ENCODE measurements at regions not wholly inside any gene's neighbourhood (a gene's known extent, or its start where the extent isn't known, plus 50 kb on each side); places are given as distances from the start of the nearest gene placed in this dataset.

DNA sequence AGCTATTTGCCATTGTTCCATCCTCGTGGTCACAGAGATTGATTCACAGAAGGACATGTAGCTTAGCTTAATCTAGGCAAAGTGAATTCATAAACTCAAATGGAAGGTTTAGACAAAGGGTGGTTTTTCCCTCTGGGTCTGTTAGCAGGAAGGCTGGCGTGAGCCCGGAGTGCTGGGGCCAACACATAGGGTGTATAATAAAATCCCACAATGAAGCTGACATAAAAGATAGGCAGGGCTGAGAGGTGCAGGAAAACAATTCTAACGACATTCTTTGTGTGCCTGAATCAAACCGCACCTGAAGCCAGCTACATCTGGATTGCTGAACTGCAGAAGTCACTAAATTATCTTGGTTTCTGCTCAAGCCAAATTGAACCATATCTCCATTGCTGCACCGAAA, 173.9 kb downstream of the MAF start:
- WGBS, result 97% methylated on average over 6 of the region's 6 CpGs
- no peaks in the 10 kb centered on the region for H3K27me3 ChIP-seq (ENCODE audit: control insufficient read depth in 2 of 2, insufficient read depth in 1 of 2, low read length in 1 of 2)
- no peaks in the 10 kb centered on the region for H3K9me3 ChIP-seq (ENCODE audit: control insufficient read depth in 2 of 2, insufficient read depth in 1 of 2, low read length in 1 of 2)
- no peak overlapping the region for H3K27ac ChIP-seq (ENCODE audit: low read depth in 1 of 2, low read length in 1 of 2)
- H3K4me3 ChIP-seq (ENCODE audit: low read length in 2 of 2), result no peak overlapping the region
- DNase-seq (ENCODE audit: low read depth in 6 of 9, low spot score in 9 of 9), result no peak
- no peaks in the 10 kb centered on the region for H3K4me1 ChIP-seq (ENCODE audit: control insufficient read depth in 2 of 2, insufficient read depth in 2 of 2, low read length in 2 of 2)
- no peaks in the 10 kb centered on the region for H3K36me3 ChIP-seq (ENCODE audit: control insufficient read depth in 2 of 2, insufficient read depth in 2 of 2, low read length in 1 of 2)

DNA sequence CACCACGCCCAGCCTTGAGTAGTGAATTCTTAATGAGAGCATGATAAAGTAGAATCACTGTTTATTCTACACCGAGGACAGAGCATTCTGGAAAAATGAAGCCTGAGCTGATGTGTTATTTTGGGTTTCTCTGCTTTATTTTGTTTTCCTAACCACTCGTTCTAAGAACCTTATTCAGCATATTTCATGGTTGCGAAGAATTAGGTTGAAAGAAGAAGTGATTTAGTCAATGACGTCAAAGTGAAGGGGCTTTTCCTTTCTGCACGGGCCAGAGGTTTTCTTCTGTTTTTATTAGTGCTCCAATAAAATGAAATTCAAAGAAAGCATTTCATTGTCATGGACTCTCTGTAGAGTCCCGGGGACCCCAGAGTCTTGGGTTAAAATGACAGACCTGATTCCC, 178.5 kb downstream of the MAF start:
- Histone ChIP-seq H3K36me3 (ENCODE audit: control insufficient read depth in 2 of 2, insufficient read depth in 2 of 2, low read length in 1 of 2) (no peaks in the 10 kb centered on the region), H3K27me3 (ENCODE audit: control insufficient read depth in 2 of 2, insufficient read depth in 1 of 2, low read length in 1 of 2) (peaks cover 0 to 6% of the 10 kb centered on the region in 2 donors), H3K9me3 (ENCODE audit: control insufficient read depth in 2 of 2, insufficient read depth in 1 of 2, low read length in 1 of 2) (no peaks in the 10 kb centered on the region), H3K4me3 (ENCODE audit: low read length in 2 of 2) (no peak overlapping the region), H3K27ac (ENCODE audit: low read depth in 1 of 2, low read length in 1 of 2) (no peak overlapping the region), H3K4me1 (ENCODE audit: control insufficient read depth in 2 of 2, insufficient read depth in 2 of 2, low read length in 2 of 2) (peaks cover 0 to 6% of the 10 kb centered on the region in 2 donors)
- DNase-seq (ENCODE audit: low read depth in 6 of 9, low spot score in 9 of 9), result no peak
- WGBS, result 95% methylated on average over 7 of the region's 7 CpGs

DNA sequence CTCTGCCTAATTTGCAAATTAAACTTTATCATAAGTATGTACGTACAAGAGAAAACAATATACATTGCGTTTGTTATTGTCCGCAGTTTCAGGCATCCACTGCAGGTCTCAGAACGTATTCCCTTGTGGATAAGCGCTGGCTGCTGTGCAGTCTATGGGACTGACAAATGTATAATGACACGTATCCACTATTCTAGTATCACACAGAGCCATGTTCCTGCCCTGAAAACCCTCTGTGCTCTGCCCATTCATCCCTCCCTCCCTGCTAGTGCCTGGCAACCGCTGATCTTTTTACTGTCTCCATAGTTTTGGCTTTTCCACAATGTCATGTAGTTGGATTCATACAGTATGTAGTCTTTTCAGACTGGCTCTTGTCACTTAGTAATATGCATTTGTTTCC, 179.4 kb downstream of the MAF start:
- DNase-seq (ENCODE audit: low read depth in 6 of 9, low spot score in 9 of 9), result no peak
- Histone ChIP-seq H3K36me3 (ENCODE audit: control insufficient read depth in 2 of 2, insufficient read depth in 2 of 2, low read length in 1 of 2) (no peaks in the 10 kb centered on the region), H3K4me1 (ENCODE audit: control insufficient read depth in 2 of 2, insufficient read depth in 2 of 2, low read length in 2 of 2) (peaks cover 3 to 12% of the 10 kb centered on the region in 2 donors), H3K4me3 (ENCODE audit: low read length in 2 of 2) (no peak overlapping the region), H3K9me3 (ENCODE audit: control insufficient read depth in 2 of 2, insufficient read depth in 1 of 2, low read length in 1 of 2) (no peaks in the 10 kb centered on the region), H3K27me3 (ENCODE audit: control insufficient read depth in 2 of 2, insufficient read depth in 1 of 2, low read length in 1 of 2) (peaks cover 0 to 6% of the 10 kb centered on the region in 2 donors), H3K27ac (ENCODE audit: low read depth in 1 of 2, low read length in 1 of 2) (no peak overlapping the region)
- WGBS, result 91% methylated on average over 7 of the region's 7 CpGs

DNA sequence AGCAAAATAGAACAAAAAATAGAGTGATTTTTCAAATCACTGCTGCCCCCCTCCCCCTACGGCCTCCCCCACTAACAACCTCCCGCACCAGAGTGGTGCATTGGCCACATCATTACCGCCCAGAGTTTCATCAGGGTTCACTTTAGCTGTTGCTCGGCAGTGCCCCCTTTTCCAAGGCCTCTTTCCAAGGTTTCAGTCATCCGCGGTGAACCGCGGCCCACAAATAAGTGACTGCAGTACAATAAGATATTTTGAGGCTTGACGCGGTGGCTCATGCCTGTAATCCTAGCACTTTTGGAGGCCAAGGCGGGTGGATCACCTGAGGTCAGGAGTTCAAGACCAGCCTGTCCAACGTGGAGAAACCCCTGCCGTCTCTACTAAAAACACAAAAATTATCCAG, 180.0 kb downstream of the MAF start:
- no peaks in the 10 kb centered on the region for H3K36me3 ChIP-seq (ENCODE audit: control insufficient read depth in 2 of 2, insufficient read depth in 2 of 2, low read length in 1 of 2)
- peaks cover 8 to 18% of the 10 kb centered on the region in 2 donors for H3K4me1 ChIP-seq (ENCODE audit: control insufficient read depth in 2 of 2, insufficient read depth in 2 of 2, low read length in 2 of 2)
- no peak overlapping the region for H3K27ac ChIP-seq (ENCODE audit: low read depth in 1 of 2, low read length in 1 of 2)
- 96% methylated on average over 13 of the region's 13 CpGs for WGBS
- H3K27me3 ChIP-seq (ENCODE audit: control insufficient read depth in 2 of 2, insufficient read depth in 1 of 2, low read length in 1 of 2), result peaks cover 0 to 6% of the 10 kb centered on the region in 2 donors
- no peaks in the 10 kb centered on the region for H3K9me3 ChIP-seq (ENCODE audit: control insufficient read depth in 2 of 2, insufficient read depth in 1 of 2, low read length in 1 of 2)
- H3K4me3 ChIP-seq (ENCODE audit: low read length in 2 of 2), result no peak overlapping the region
- no peak for DNase-seq (ENCODE audit: low read depth in 6 of 9, low spot score in 9 of 9)

DNA sequence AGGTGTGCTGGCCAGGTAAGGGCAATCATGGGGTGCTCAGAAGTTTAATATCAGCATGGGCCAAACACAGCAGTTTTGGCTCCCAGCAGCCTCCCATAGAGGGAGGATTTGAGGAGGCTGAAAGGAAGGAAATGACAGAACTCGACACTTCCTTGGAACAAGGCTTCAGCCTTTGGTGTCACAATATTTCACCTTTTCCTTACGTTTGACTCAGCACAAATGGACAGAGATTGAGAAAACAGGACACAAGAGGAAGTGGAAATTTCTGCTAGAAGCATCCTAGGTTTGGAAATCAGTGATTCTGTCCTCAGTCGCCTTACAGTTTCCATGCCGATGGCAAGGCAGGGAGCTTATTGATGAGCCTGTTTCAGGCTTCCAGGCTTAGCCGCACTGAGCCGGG, 181.4 kb downstream of the MAF start:
- no peak for DNase-seq (ENCODE audit: low read depth in 6 of 9, low spot score in 9 of 9)
- Histone ChIP-seq H3K4me3 (ENCODE audit: low read length in 2 of 2) (no peak overlapping the region), H3K27ac (ENCODE audit: low read depth in 1 of 2, low read length in 1 of 2) (no peak overlapping the region), H3K36me3 (ENCODE audit: control insufficient read depth in 2 of 2, insufficient read depth in 2 of 2, low read length in 1 of 2) (no peaks in the 10 kb centered on the region), H3K9me3 (ENCODE audit: control insufficient read depth in 2 of 2, insufficient read depth in 1 of 2, low read length in 1 of 2) (no peaks in the 10 kb centered on the region), H3K27me3 (ENCODE audit: control insufficient read depth in 2 of 2, insufficient read depth in 1 of 2, low read length in 1 of 2) (peaks cover 0 to 6% of the 10 kb centered on the region in 2 donors), H3K4me1 (ENCODE audit: control insufficient read depth in 2 of 2, insufficient read depth in 2 of 2, low read length in 2 of 2) (peaks cover 8 to 18% of the 10 kb centered on the region in 2 donors)
- 91% methylated on average over 6 of the region's 6 CpGs for WGBS

DNA sequence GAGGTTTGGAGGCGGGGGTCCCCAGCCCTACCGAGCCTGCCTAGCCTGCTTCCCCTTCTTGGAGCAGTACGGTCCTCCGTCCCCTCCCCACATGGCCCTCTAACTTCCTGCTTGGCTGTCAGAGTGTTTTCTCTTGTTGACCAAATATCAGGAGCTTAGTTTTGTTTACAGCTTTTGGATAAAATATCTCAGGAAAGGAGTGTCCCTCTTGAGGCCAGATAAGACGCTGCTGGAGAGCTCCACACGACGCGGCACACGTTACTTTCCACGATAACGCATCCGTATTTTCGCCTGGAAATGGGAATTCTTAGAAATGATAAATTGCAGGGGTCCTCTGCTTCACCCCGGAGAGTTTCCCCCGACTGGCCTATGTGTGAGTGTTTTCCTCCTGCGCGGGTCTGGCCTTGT, 182.9 kb downstream of the MAF start:
- Histone ChIP-seq H3K27me3 (ENCODE audit: control insufficient read depth in 2 of 2, insufficient read depth in 1 of 2, low read length in 1 of 2) (peaks cover 0 to 6% of the 10 kb centered on the region in 2 donors), H3K27ac (ENCODE audit: low read depth in 1 of 2, low read length in 1 of 2) (no peak overlapping the region), H3K4me3 (ENCODE audit: low read length in 2 of 2) (no peak overlapping the region), H3K4me1 (ENCODE audit: control insufficient read depth in 2 of 2, insufficient read depth in 2 of 2, low read length in 2 of 2) (peaks cover 8 to 18% of the 10 kb centered on the region in 2 donors), H3K36me3 (ENCODE audit: control insufficient read depth in 2 of 2, insufficient read depth in 2 of 2, low read length in 1 of 2) (no peaks in the 10 kb centered on the region), H3K9me3 (ENCODE audit: control insufficient read depth in 2 of 2, insufficient read depth in 1 of 2, low read length in 1 of 2) (no peaks in the 10 kb centered on the region)
- no peak for DNase-seq (ENCODE audit: low read depth in 6 of 9, low spot score in 9 of 9)
- WGBS, result 33% methylated on average over 17 of the region's 17 CpGs

DNA sequence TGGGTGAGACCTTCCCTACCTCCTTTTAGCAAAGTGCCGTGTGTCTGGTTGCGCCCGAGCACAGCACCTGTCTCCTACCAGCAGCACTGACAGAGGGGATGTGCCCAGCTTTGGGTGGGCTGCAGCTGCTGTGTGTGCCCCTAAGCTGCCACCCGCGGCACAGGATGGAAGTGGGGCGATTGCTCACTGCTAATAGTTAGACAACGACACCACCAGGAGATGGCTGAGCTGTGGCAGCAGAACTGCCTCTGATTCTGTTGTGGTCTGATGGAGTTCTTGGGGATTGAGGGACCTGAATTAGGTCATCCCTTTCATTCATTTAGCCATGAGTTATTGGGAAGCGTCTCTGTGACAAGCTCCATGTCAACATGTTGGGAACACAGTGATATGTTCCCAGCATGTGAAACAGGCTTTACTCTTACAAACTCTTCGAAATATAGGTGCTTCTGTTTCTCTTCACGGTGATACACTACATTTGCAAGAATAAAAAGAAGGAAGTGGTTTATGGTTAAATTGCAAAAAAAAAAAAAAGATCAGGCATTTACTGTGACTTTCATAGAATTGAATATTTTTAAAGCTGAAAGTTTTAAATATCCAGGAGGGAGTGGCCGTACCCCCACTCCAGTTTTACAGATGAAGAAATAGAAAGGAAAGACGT, 184.4 kb downstream of the MAF start:
- 16% methylated on average over 12 of the region's 12 CpGs for WGBS

DNA sequence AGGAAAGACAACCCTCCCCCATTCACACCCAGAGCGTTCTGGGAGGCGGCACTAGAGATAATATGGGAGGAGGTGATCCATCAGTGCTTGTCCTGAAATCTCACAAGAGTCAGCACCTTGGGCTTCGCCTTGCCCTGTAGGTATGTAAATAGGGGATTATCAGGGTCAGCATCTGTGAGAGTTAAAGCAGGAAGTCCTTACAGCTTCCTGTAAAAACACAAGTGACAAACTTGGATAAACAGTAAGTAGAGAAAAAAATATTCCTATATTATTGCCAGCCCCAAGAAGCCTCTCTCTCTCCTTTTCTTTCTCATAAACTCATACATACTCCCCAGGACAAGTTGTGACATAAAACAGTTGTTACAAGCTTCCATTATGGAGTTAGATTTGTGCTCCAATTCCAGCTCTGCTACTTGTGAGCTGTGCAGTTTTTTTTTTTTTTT, 187.7 kb downstream of the MAF start:
- no peak for DNase-seq (ENCODE audit: low read depth in 6 of 9, low spot score in 9 of 9)
- WGBS, result 69% methylated on average over 3 of the region's 3 CpGs

More for the DNA sequence above, 184.4 kb downstream of the MAF start:
- DNase-seq (ENCODE audit: low read depth in 6 of 9, low spot score in 9 of 9), result peak in 8 of 9 donors; percentile 9 to 64 (median 24)
- Histone ChIP-seq H3K9me3 (ENCODE audit: control insufficient read depth in 2 of 2, insufficient read depth in 1 of 2, low read length in 1 of 2) (no peaks in the 10 kb centered on the region), H3K36me3 (ENCODE audit: control insufficient read depth in 2 of 2, insufficient read depth in 2 of 2, low read length in 1 of 2) (no peaks in the 10 kb centered on the region), H3K4me1 (ENCODE audit: control insufficient read depth in 2 of 2, insufficient read depth in 2 of 2, low read length in 2 of 2) (peaks cover 8 to 18% of the 10 kb centered on the region in 2 donors), H3K27ac (ENCODE audit: low read depth in 1 of 2, low read length in 1 of 2) (no peak overlapping the region), H3K27me3 (ENCODE audit: control insufficient read depth in 2 of 2, insufficient read depth in 1 of 2, low read length in 1 of 2) (peaks cover 0 to 6% of the 10 kb centered on the region in 2 donors), H3K4me3 (ENCODE audit: low read length in 2 of 2) (no peak overlapping the region)

DNA sequence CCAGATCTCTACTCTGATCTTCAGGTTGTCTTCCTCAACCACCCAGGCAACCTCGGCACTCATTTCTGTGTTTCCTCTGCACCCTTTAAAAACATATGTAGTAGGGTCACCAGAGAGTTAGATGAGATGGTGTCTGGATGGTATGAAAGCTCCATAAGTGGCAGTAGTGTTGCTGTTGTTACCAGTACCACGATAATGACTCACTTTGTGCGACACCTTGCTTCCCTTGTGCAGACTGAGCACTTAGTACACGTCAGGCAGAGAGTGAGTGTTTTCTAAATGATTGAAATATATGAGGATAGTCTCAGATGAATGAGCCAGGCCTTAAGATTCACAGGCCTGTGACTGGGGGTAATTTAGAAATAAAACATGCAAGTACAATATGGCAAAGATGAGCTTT, 188.7 kb downstream of the MAF start:
- no peak overlapping the region for H3K27ac ChIP-seq (ENCODE audit: low read depth in 1 of 2, low read length in 1 of 2)
- 85% methylated on average over 4 of the region's 4 CpGs for WGBS
- no peak for DNase-seq (ENCODE audit: low read depth in 6 of 9, low spot score in 9 of 9)
- H3K9me3 ChIP-seq (ENCODE audit: control insufficient read depth in 2 of 2, insufficient read depth in 1 of 2, low read length in 1 of 2), result no peaks in the 10 kb centered on the region
- H3K4me1 ChIP-seq (ENCODE audit: control insufficient read depth in 2 of 2, insufficient read depth in 2 of 2, low read length in 2 of 2), result peaks cover 8 to 11% of the 10 kb centered on the region in 2 donors
- no peaks in the 10 kb centered on the region for H3K36me3 ChIP-seq (ENCODE audit: control insufficient read depth in 2 of 2, insufficient read depth in 2 of 2, low read length in 1 of 2)
- no peak overlapping the region for H3K4me3 ChIP-seq (ENCODE audit: low read length in 2 of 2)
- H3K27me3 ChIP-seq (ENCODE audit: control insufficient read depth in 2 of 2, insufficient read depth in 1 of 2, low read length in 1 of 2), result no peaks in the 10 kb centered on the region

More for the DNA sequence above, 187.7 kb downstream of the MAF start:
- Histone ChIP-seq H3K9me3 (ENCODE audit: control insufficient read depth in 2 of 2, insufficient read depth in 1 of 2, low read length in 1 of 2) (no peaks in the 10 kb centered on the region), H3K27me3 (ENCODE audit: control insufficient read depth in 2 of 2, insufficient read depth in 1 of 2, low read length in 1 of 2) (peaks cover 0 to 4% of the 10 kb centered on the region in 2 donors), H3K27ac (ENCODE audit: low read depth in 1 of 2, low read length in 1 of 2) (no peak overlapping the region), H3K36me3 (ENCODE audit: control insufficient read depth in 2 of 2, insufficient read depth in 2 of 2, low read length in 1 of 2) (no peaks in the 10 kb centered on the region), H3K4me3 (ENCODE audit: low read length in 2 of 2) (no peak overlapping the region), H3K4me1 (ENCODE audit: control insufficient read depth in 2 of 2, insufficient read depth in 2 of 2, low read length in 2 of 2) (peaks cover 8 to 12% of the 10 kb centered on the region in 2 donors)
